Astrocyte (in vitro differentiated cells and primary cell): ENCODE measurements at regions not wholly inside any gene's neighbourhood (a gene's known extent, or its start where the extent isn't known, plus 50 kb on each side); places are given as distances from the start of the nearest gene placed in this dataset.

Source experiments
- DNase-seq: peaks from one replicate; pipeline ENCODE4 v3.0.0-alpha.2; 2010; ENCODE audit warnings: low read depth
- FAIRE-seq: peaks from 2 replicates; lab custom pipeline; 2011; peaks lifted over from hg19 to GRCh38; lab: Jason Lieb, UNC
- H2AFZ ChIP-seq: 2 replicates; pipeline ENCODE4 v1.6.0; 2012; ENCODE audit warnings: low read depth, low read length, inconsistent platforms
- H3K27ac ChIP-seq: 2 replicates; pipeline ENCODE4 v1.5.1; 2011; ENCODE audit warnings: low read depth, low read length, inconsistent platforms
- H3K27me3 ChIP-seq: 2 replicates; pipeline ENCODE4 v1.6.0; 2011; ENCODE audit warnings: low read length, inconsistent platforms; ENCODE audit not compliant: insufficient read depth
- H3K36me3 ChIP-seq: 2 replicates; pipeline ENCODE4 v1.5.1; 2011; ENCODE audit warnings: low read length, inconsistent platforms; ENCODE audit not compliant: insufficient read depth
- H3K4me1 ChIP-seq: 2 replicates; pipeline ENCODE4 v1.5.1; 2011; ENCODE audit warnings: low read length, inconsistent platforms; ENCODE audit not compliant: insufficient read depth
- H3K4me2 ChIP-seq: 2 replicates; pipeline ENCODE4 v1.6.0; 2012; ENCODE audit warnings: low read length, inconsistent platforms
- H3K4me3 ChIP-seq: 2 replicates; pipeline ENCODE4 v1.5.1; 2011; ENCODE audit warnings: low read depth, mild to moderate bottlenecking, low read length, inconsistent platforms; ENCODE audit not compliant: insufficient read depth
- H3K79me2 ChIP-seq: 2 replicates; pipeline ENCODE4 v1.6.0; 2012; ENCODE audit warnings: mild to moderate bottlenecking, low read length, inconsistent platforms; ENCODE audit not compliant: insufficient read depth
- H3K9ac ChIP-seq: 2 replicates; pipeline ENCODE4 v1.6.0; 2012; ENCODE audit warnings: mild to moderate bottlenecking, low read length, inconsistent platforms
- H3K9me3 ChIP-seq: 2 replicates; pipeline ENCODE4 v1.5.1; 2012; ENCODE audit warnings: low read depth, mild to moderate bottlenecking, low read length, inconsistent platforms; ENCODE audit not compliant: insufficient read depth
- H4K20me1 ChIP-seq: 2 replicates; pipeline ENCODE4 v1.6.0; 2012; ENCODE audit warnings: low read length, inconsistent platforms; ENCODE audit not compliant: insufficient read depth
- H3K27ac Mint-ChIP-seq: one replicate; pipeline ENCODE4 v1.8.0; 2021; ENCODE audit warnings: mild to moderate bottlenecking, mixed read lengths; ENCODE audit not compliant: unreplicated experiment
- H3K27me3 Mint-ChIP-seq: one replicate; pipeline ENCODE4 v1.8.0; 2021; ENCODE audit warnings: low read depth, mixed read lengths; ENCODE audit not compliant: unreplicated experiment
- H3K36me3 Mint-ChIP-seq: one replicate; pipeline ENCODE4 v1.8.0; 2021; ENCODE audit warnings: low read depth, mixed read lengths; ENCODE audit not compliant: unreplicated experiment
- H3K4me1 Mint-ChIP-seq: one replicate; pipeline ENCODE4 v1.8.0; 2021; ENCODE audit warnings: low read depth, mixed read lengths; ENCODE audit not compliant: unreplicated experiment
- H3K4me3 Mint-ChIP-seq: one replicate; pipeline ENCODE4 v1.8.0; 2021; ENCODE audit warnings: mild to moderate bottlenecking, moderate library complexity, mixed read lengths; ENCODE audit not compliant: unreplicated experiment
- H3K9me3 Mint-ChIP-seq: one replicate; pipeline ENCODE4 v1.8.0; 2021; ENCODE audit warnings: mild to moderate bottlenecking, mixed read lengths; ENCODE audit not compliant: unreplicated experiment
- CTCF ChIP-seq: IDR thresholded peaks from 2 replicates; pipeline ENCODE4 v1.5.1; 2011; ENCODE audit warnings: low read depth, mild to moderate bottlenecking, inconsistent platforms, low read length, moderate library complexity; ENCODE audit not compliant: insufficient read depth
- EZH2 ChIP-seq: IDR thresholded peaks from 2 replicates; pipeline ENCODE4 v1.6.1; 2012; ENCODE audit warnings: mild to moderate bottlenecking, low read length, inconsistent platforms; ENCODE audit not compliant: insufficient read depth

GRCh38 chr11:30111786-30112185 is 95.0 kb upstream of the KCNA4 start:
- Mint-ChIP-seq H3K9me3 (no peaks in the 10 kb centered on the region), H3K27ac (no peak overlapping the region)
- FAIRE-seq, result no peak

GRCh38 chr11:30113326-30113898 is 96.6 kb upstream of the KCNA4 start:
- Mint-ChIP-seq H3K9me3 (no peaks in the 10 kb centered on the region), H3K27me3 (peaks cover 8% of the 10 kb centered on the region), H3K4me1 (peaks cover 4% of the 10 kb centered on the region), H3K36me3 (no peaks in the 10 kb centered on the region), H3K4me3 (no peak overlapping the region), H3K27ac (no peak overlapping the region)
- H2AFZ ChIP-seq, result no peak overlapping the region
- no peak overlapping the region for H3K4me2 ChIP-seq
- H3K4me3 ChIP-seq, result no peak overlapping the region
- no peak for TF ChIP-seq EZH2
- no peak for TF ChIP-seq CTCF
- H3K9me3 ChIP-seq, result no peaks in the 10 kb centered on the region
- H3K36me3 ChIP-seq, result no peaks in the 10 kb centered on the region
- H3K27me3 ChIP-seq, result no peaks in the 10 kb centered on the region
- FAIRE-seq, result no peak
- H3K79me2 ChIP-seq, result no peaks in the 10 kb centered on the region
- H3K9ac ChIP-seq, result no peak overlapping the region
- peak; percentile 1 for DNase-seq
- no peak overlapping the region for H3K27ac ChIP-seq
- no peaks in the 10 kb centered on the region for H4K20me1 ChIP-seq
- no peaks in the 10 kb centered on the region for H3K4me1 ChIP-seq

More at GRCh38 chr11:30111786-30112185, 95.0 kb upstream of the KCNA4 start:
- Mint-ChIP-seq H3K27me3 (peaks cover 8% of the 10 kb centered on the region), H3K4me1 (peaks cover 15% of the 10 kb centered on the region), H3K36me3 (no peaks in the 10 kb centered on the region), H3K4me3 (no peak overlapping the region)
- H3K4me1 ChIP-seq, result no peaks in the 10 kb centered on the region
- H3K27me3 ChIP-seq, result no peaks in the 10 kb centered on the region
- no peak overlapping the region for H3K4me3 ChIP-seq
- TF ChIP-seq CTCF (no peak), EZH2 (no peak)
- no peak overlapping the region for H3K27ac ChIP-seq
- no peak for DNase-seq
- H3K4me2 ChIP-seq, result no peak overlapping the region
- H2AFZ ChIP-seq, result no peak overlapping the region
- no peaks in the 10 kb centered on the region for H3K79me2 ChIP-seq
- no peaks in the 10 kb centered on the region for H4K20me1 ChIP-seq
- no peaks in the 10 kb centered on the region for H3K9me3 ChIP-seq
- no peak overlapping the region for H3K9ac ChIP-seq
- no peaks in the 10 kb centered on the region for H3K36me3 ChIP-seq

GRCh38 chr11:30116512-30116911 is 99.7 kb upstream of the KCNA4 start:
- Mint-ChIP-seq H3K27me3 (peaks cover under 1% of the 10 kb centered on the region), H3K4me3 (no peak overlapping the region), H3K9me3 (no peaks in the 10 kb centered on the region), H3K36me3 (no peaks in the 10 kb centered on the region), H3K27ac (no peak overlapping the region), H3K4me1 (no peaks in the 10 kb centered on the region)
- H3K27ac ChIP-seq, result no peak overlapping the region
- H3K9me3 ChIP-seq, result no peaks in the 10 kb centered on the region
- DNase-seq (no peak), FAIRE-seq (no peak)
- TF ChIP-seq EZH2, result no peak
- TF ChIP-seq CTCF, result no peak
- H4K20me1 ChIP-seq, result no peaks in the 10 kb centered on the region
- H2AFZ ChIP-seq, result no peak overlapping the region
- no peak overlapping the region for H3K9ac ChIP-seq
- H3K36me3 ChIP-seq, result no peaks in the 10 kb centered on the region
- no peak overlapping the region for H3K4me3 ChIP-seq
- no peaks in the 10 kb centered on the region for H3K79me2 ChIP-seq
- H3K27me3 ChIP-seq, result no peaks in the 10 kb centered on the region
- H3K4me2 ChIP-seq, result no peak overlapping the region
- H3K4me1 ChIP-seq, result no peaks in the 10 kb centered on the region
